ENCODE measurements at regions not wholly inside any gene's neighbourhood (a gene's known extent, or its start where the extent isn't known, plus 50 kb on each side); places are given as distances from the start of the nearest gene placed in this dataset.
"Not testable (repeated sequence)": the region's sequence is repeated elsewhere in the genome, so short reads cannot be mapped to it uniquely, and the experiment has no call there.

GRCh38 chr2:132220589-132220988, 58.8 kb upstream of the ANKRD30BL start:
- not testable (repeated sequence) for DNase-seq

- not testable (repeated sequence) for DNase-seq
Observed at GRCh38 chr2:132221886-132222285, 60.1 kb upstream of the ANKRD30BL start.

- DNase-seq: no peak
Observed at GRCh38 chr2:132252191-132252893, 90.6 kb upstream of the ANKRD30BL start.

- DNase-seq: no peak
Observed at GRCh38 chr2:132252894-132253264, 91.1 kb upstream of the ANKRD30BL start.

- DNase-seq: no peak
Observed at GRCh38 chr2:132253496-132254305, 91.9 kb upstream of the ANKRD30BL start.

GRCh38 chr2:132254306-132254919, 92.7 kb upstream of the ANKRD30BL start:
- not testable (repeated sequence) for DNase-seq

GRCh38 chr2:132255714-132256113, 94.0 kb upstream of the ANKRD30BL start:
- DNase-seq: no peak

- DNase-seq: no peak
Observed at GRCh38 chr2:132256251-132256902, 94.6 kb upstream of the ANKRD30BL start.

GRCh38 chr2:132256903-132257300, 95.2 kb upstream of the ANKRD30BL start:
- not testable (repeated sequence) for DNase-seq

- DNase-seq: not testable (repeated sequence)
Observed at GRCh38 chr2:132257301-132258171, 95.8 kb upstream of the ANKRD30BL start.

- DNase-seq: not testable (repeated sequence)
Observed at GRCh38 chr2:132259276-132259675, 97.5 kb upstream of the ANKRD30BL start.

GRCh38 chr2:132265595-132265994, 103.8 kb upstream of the ANKRD30BL start:
- not testable (repeated sequence) for DNase-seq

GRCh38 chr2:132267105-132267497, 105.3 kb upstream of the ANKRD30BL start:
- no peak for DNase-seq

GRCh38 chr2:132267498-132268283, 105.9 kb upstream of the ANKRD30BL start:
- not testable (repeated sequence) for DNase-seq

- peak; percentile 58 for DNase-seq
Observed at GRCh38 chr2:132268284-132268976, 106.7 kb upstream of the ANKRD30BL start.

GRCh38 chr2:132268977-132269523, 107.3 kb upstream of the ANKRD30BL start:
- DNase-seq: no peak

- no peak for DNase-seq
Observed at GRCh38 chr2:132270255-132270654, 108.5 kb upstream of the ANKRD30BL start.

GRCh38 chr2:132270981-132271546, 109.3 kb upstream of the ANKRD30BL start:
- DNase-seq: no peak

GRCh38 chr2:132271794-132272193, 110.0 kb upstream of the ANKRD30BL start:
- not testable (repeated sequence) for DNase-seq

- DNase-seq: no peak
Observed at GRCh38 chr2:132272713-132273112, 111.0 kb upstream of the ANKRD30BL start.

Data from activated CD4-positive, alpha-beta T cell treated with anti-CD3 and anti-CD28 coated beads, Interleukin-2, Interleukin-6, amounts not matched to agents 100 ng/mL and 50 ng/mL, durations not matched to agents 16 hours and 8 hours (primary cell).